HepG2 (cell line): ENCODE measurements at regions not wholly inside any gene's neighbourhood (a gene's known extent, or its start where the extent isn't known, plus 50 kb on each side); places are given as distances from the start of the nearest gene placed in this dataset.

ENCODE experiments used
- CHD2 ChIP-seq: IDR thresholded peaks from 2 replicates; pipeline ENCODE4 v1.6.1; 2011; ENCODE audit warnings: low read depth, low read length, improper control_type of control experiment
- GMEB2 ChIP-seq: IDR thresholded peaks from 2 replicates; pipeline ENCODE4 v1.6.1; 2016; ENCODE audit warnings: missing biosample characterization, missing genetic modification reagents, low read depth
- HNRNPK ChIP-seq: fragments of 200-400 bp; formaldehyde crosslinking; IDR thresholded peaks from 2 replicates; pipeline ENCODE4 v1.6.1; 2018; ENCODE audit warnings: low read length, low read depth, moderate library complexity, mild to moderate bottlenecking; ENCODE audit not compliant: poor library complexity, severe bottlenecking
- THAP7 ChIP-seq: sonication (generic); formaldehyde crosslinking; IDR thresholded peaks from 2 replicates; pipeline ENCODE4 v1.8.1; 2023; ENCODE audit warnings: mild to moderate bottlenecking, missing genetic modification reagents
- ZNF580 ChIP-seq: IDR thresholded peaks from 2 replicates; pipeline ENCODE4 v1.6.1; 2016; ENCODE audit warnings: low read depth, borderline replicate concordance
- TF ChIP-seq, protein P1 (sequence below): sonication (generic); formaldehyde crosslinking; IDR thresholded peaks from 2 replicates; pipeline ENCODE4 v1.4.0; 2020; ENCODE audit warnings: missing genetic modification reagents
- TF ChIP-seq, protein P2 (sequence below): sonication (generic); formaldehyde crosslinking; IDR thresholded peaks from 2 replicates; pipeline ENCODE4 v1.5.0; 2020; ENCODE audit warnings: mild to moderate bottlenecking, missing genetic modification reagents
- TF ChIP-seq, protein P3 (sequence below): sonication (generic); formaldehyde crosslinking; conservative IDR thresholded peaks from 2 replicates; pipeline ENCODE4 v1.8.1; 2023; ENCODE audit warnings: missing genetic modification reagents
- TF ChIP-seq, protein P4 (sequence below): IDR thresholded peaks from 2 replicates; pipeline ENCODE4 v1.6.1; 2016; ENCODE audit warnings: low read depth

DNA sequence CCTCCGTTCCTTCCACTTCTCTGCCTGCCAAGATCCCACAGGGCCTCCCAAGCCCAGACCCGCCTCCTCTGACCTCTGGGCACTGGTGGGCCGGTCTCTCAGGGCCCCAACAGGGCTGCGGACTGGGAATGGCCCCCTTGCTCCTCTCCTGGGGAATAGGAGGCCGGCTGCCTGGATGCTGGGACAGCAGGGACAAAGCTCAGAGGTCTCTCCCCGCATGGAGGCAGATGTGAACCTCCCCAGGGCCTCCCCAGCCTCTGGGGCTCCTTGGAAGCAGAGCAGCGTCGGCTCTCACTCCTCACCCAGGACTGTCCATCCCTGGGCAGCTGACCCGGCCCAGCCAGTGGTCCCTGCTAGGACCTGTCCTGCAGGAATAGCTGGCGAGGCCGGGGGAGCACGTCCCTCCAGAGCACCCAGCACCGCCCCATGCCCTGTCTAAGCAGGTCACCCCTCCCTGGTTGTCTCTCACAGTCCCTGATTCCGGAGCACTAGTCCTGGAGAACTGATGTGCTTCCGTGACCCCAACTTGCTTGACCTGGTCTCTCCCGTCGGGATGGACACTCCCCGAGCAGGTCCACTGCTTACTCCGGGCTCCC is 85.8 kb downstream of the RTL6 start:
- no peak for TF ChIP-seq ZNF580 (CRISPR knock-in tag)
- TF ChIP-seq, protein P1, sequence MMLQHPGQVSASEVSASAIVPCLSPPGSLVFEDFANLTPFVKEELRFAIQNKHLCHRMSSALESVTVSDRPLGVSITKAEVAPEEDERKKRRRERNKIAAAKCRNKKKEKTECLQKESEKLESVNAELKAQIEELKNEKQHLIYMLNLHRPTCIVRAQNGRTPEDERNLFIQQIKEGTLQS (CRISPR knock-in tag): no peak
- no peak for TF ChIP-seq GMEB2 (CRISPR knock-in tag)
- no peak for TF ChIP-seq CHD2
- TF ChIP-seq, protein P2, sequence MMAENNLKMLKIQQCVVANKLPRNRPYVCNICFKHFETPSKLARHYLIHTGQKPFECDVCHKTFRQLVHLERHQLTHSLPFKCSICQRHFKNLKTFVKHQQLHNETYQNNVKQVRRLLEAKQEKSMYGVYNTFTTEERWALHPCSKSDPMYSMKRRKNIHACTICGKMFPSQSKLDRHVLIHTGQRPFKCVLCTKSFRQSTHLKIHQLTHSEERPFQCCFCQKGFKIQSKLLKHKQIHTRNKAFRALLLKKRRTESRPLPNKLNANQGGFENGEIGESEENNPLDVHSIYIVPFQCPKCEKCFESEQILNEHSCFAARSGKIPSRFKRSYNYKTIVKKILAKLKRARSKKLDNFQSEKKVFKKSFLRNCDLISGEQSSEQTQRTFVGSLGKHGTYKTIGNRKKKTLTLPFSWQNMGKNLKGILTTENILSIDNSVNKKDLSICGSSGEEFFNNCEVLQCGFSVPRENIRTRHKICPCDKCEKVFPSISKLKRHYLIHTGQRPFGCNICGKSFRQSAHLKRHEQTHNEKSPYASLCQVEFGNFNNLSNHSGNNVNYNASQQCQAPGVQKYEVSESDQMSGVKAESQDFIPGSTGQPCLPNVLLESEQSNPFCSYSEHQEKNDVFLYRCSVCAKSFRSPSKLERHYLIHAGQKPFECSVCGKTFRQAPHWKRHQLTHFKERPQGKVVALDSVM (CRISPR knock-in tag): no peak
- TF ChIP-seq THAP7: no peak
- no peak for TF ChIP-seq HNRNPK
- TF ChIP-seq, protein P3, sequence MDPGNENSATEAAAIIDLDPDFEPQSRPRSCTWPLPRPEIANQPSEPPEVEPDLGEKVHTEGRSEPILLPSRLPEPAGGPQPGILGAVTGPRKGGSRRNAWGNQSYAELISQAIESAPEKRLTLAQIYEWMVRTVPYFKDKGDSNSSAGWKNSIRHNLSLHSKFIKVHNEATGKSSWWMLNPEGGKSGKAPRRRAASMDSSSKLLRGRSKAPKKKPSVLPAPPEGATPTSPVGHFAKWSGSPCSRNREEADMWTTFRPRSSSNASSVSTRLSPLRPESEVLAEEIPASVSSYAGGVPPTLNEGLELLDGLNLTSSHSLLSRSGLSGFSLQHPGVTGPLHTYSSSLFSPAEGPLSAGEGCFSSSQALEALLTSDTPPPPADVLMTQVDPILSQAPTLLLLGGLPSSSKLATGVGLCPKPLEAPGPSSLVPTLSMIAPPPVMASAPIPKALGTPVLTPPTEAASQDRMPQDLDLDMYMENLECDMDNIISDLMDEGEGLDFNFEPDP: no peak
- TF ChIP-seq, protein P4, sequence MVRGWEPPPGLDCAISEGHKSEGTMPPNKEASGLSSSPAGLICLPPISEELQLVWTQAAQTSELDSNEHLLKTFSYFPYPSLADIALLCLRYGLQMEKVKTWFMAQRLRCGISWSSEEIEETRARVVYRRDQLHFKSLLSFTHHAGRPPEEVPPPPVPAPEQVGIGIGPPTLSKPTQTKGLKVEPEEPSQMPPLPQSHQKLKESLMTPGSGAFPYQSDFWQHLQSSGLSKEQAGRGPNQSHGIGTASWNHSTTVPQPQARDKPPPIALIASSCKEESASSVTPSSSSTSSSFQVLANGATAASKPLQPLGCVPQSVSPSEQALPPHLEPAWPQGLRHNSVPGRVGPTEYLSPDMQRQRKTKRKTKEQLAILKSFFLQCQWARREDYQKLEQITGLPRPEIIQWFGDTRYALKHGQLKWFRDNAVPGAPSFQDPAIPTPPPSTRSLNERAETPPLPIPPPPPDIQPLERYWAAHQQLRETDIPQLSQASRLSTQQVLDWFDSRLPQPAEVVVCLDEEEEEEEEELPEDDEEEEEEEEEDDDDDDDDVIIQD: no peak
